IMR-90 (cell line): ENCODE measurements at regions not wholly inside any gene's neighbourhood (a gene's known extent, or its start where the extent isn't known, plus 50 kb on each side); places are given as distances from the start of the nearest gene placed in this dataset.

Source experiments
- ATAC-seq: fragments of 200-7000 bp; cut with Tn5 transposase; 2 replicates; pipeline ENCODE4 v1.9.1; 2020; ENCODE audit warnings: low read depth, mild to moderate bottlenecking, moderate library complexity
- BruUV-seq: library from RNA; stranded (reverse); fragments of 400-500 nt; replicated peaks from 2 replicates; lab custom pipeline; 2021; lab: Mats Ljungman, UMichigan
- CTCF ChIA-PET: fragments of 300-600 bp; formaldehyde crosslinking; extraction: SDS; loops from one replicate; lab custom pipeline; 2021; ENCODE audit warnings: antibody characterized with exemption; lab: Yijun Ruan, JAX
- POLR2A ChIA-PET: fragments of 300-600 bp; sonication (Branson Sonifier 250); formaldehyde crosslinking; loops from one replicate; lab custom pipeline; 2022; ENCODE audit warnings: antibody characterized with exemption; ENCODE audit not compliant: unreplicated experiment; lab: Charles Lee
- DNase-seq: peaks from one replicate; pipeline ENCODE4 v3.0.0; 2013
- H2AFZ ChIP-seq: replicated peaks from 2 replicates; pipeline ENCODE3; 2013; ENCODE audit warnings: low read length, mild to moderate bottlenecking; ENCODE audit not compliant: poor library complexity
- H2AK5ac ChIP-seq: 2 replicates; pipeline ENCODE4 v1.6.1; 2013; ENCODE audit warnings: low read depth, low read length, inconsistent platforms
- H2AK9ac ChIP-seq: replicated peaks from 2 replicates; pipeline ENCODE3; 2013; ENCODE audit warnings: mild to moderate bottlenecking, low read depth, low read length, moderate library complexity; ENCODE audit not compliant: poor library complexity
- H2BK120ac ChIP-seq: 2 replicates; pipeline ENCODE4 v1.6.1; 2013; ENCODE audit warnings: low read depth, low read length, inconsistent platforms
- H2BK15ac ChIP-seq: 3 replicates; pipeline ENCODE4 v1.6.1; 2013; ENCODE audit warnings: low read depth, low read length, inconsistent platforms
- H2BK20ac ChIP-seq: 2 replicates; pipeline ENCODE4 v1.6.1; 2013; ENCODE audit warnings: low read depth, mild to moderate bottlenecking, inconsistent platforms, low read length, moderate library complexity
- H2BK5ac ChIP-seq: 2 replicates; pipeline ENCODE4 v1.6.1; 2013; ENCODE audit warnings: mild to moderate bottlenecking, low read depth, low read length, inconsistent platforms; ENCODE audit not compliant: poor library complexity, severe bottlenecking
- H3K14ac ChIP-seq: replicated peaks from 2 replicates; pipeline ENCODE4 v1.6.1; 2013; ENCODE audit warnings: low read depth, low read length, inconsistent platforms
- H3K18ac ChIP-seq: 2 replicates; pipeline ENCODE4 v1.6.1; 2013; ENCODE audit warnings: low read depth, low read length, control low read depth
- H3K23ac ChIP-seq: 2 replicates; pipeline ENCODE4 v1.6.1; 2013; ENCODE audit warnings: low read depth, low read length, inconsistent platforms
- H3K27ac ChIP-seq: 2 replicates; pipeline ENCODE4 v1.5.1; 2013; ENCODE audit warnings: mild to moderate bottlenecking, control low read depth, low read length; ENCODE audit not compliant: insufficient read depth
- H3K27me3 ChIP-seq: 2 replicates; pipeline ENCODE4 v1.6.1; 2013; ENCODE audit warnings: low read length; ENCODE audit not compliant: control insufficient read depth, insufficient read depth
- H3K36me3 ChIP-seq: 2 replicates; pipeline ENCODE4 v1.6.1; 2013; ENCODE audit warnings: low read length, mixed read lengths; ENCODE audit not compliant: control insufficient read depth, insufficient read depth
- H3K4ac ChIP-seq: 2 replicates; pipeline ENCODE4 v1.6.1; 2013; ENCODE audit warnings: low read depth, low read length, inconsistent platforms
- H3K4me1 ChIP-seq: 2 replicates; pipeline ENCODE4 v1.6.1; 2013; ENCODE audit warnings: low read length, mixed read lengths; ENCODE audit not compliant: control insufficient read depth, insufficient read depth
- H3K4me2 ChIP-seq: 2 replicates; pipeline ENCODE4 v1.6.1; 2013; ENCODE audit warnings: low read depth, mild to moderate bottlenecking, control low read depth, low read length, moderate library complexity
- H3K4me3 ChIP-seq: 2 replicates; pipeline ENCODE4 v1.5.1; 2013; ENCODE audit warnings: low read depth, mild to moderate bottlenecking, control low read depth, low read length, moderate library complexity; ENCODE audit not compliant: insufficient read depth
- H3K56ac ChIP-seq: 2 replicates; pipeline ENCODE4 v1.6.1; 2013; ENCODE audit warnings: low read length, inconsistent platforms; ENCODE audit not compliant: insufficient read depth; ENCODE audit errors: extremely low read depth
- H3K79me1 ChIP-seq, 2 experiments: 2 replicates each; pipeline ENCODE4 v1.6.1; 2013; ENCODE audit warnings: low read length in 2 of 2, inconsistent platforms in 1 of 2, low read depth in 1 of 2
- H3K9ac ChIP-seq: 2 replicates; pipeline ENCODE4 v1.6.1; 2013; ENCODE audit warnings: low read depth, low read length, control low read depth
- H3K9me1 ChIP-seq: 2 replicates; pipeline ENCODE4 v1.6.1; 2013; ENCODE audit warnings: low read length, inconsistent platforms; ENCODE audit not compliant: insufficient read depth
- H3K9me3 ChIP-seq: 2 replicates; pipeline ENCODE4 v1.6.1; 2013; ENCODE audit warnings: low read length; ENCODE audit not compliant: control insufficient read depth, insufficient read depth
- H4K20me1 ChIP-seq: 2 replicates; pipeline ENCODE4 v1.6.1; 2013; ENCODE audit warnings: low read length, inconsistent platforms; ENCODE audit not compliant: insufficient read depth
- H4K5ac ChIP-seq: 2 replicates; pipeline ENCODE4 v1.6.1; 2013; ENCODE audit warnings: mild to moderate bottlenecking, low read depth, low read length, control low read depth
- H4K8ac ChIP-seq, 2 experiments: 2 replicates each; pipeline ENCODE4 v1.6.1; 2013; ENCODE audit warnings: low read depth in 2 of 2, low read length in 2 of 2, control low read depth in 1 of 2, inconsistent platforms in 1 of 2
- H4K91ac ChIP-seq: 2 replicates; pipeline ENCODE4 v1.6.1; 2013; ENCODE audit warnings: low read depth, low read length, inconsistent platforms; ENCODE audit not compliant: insufficient read depth
- BHLHE40 ChIP-seq: fragments of 150-350 bp; IDR thresholded peaks from 2 replicates; pipeline ENCODE4 v1.6.1; 2016; ENCODE audit warnings: mild to moderate bottlenecking, low read depth, low read length
- RAD21 ChIP-seq: IDR thresholded peaks from 2 replicates; pipeline ENCODE4 v1.6.1; 2012; ENCODE audit warnings: low read length, improper control_type of control experiment
- WGBS, 2 experiments: methylation state at CpG; one replicate each; pipeline versions ENCODE4 v1.1.5 to v1.1.7; 2013; ENCODE audit warnings: missing lambda C conversion rate in 2 of 2; ENCODE audit not compliant: insufficient read length in 1 of 2; ENCODE audit errors: extremely low coverage in 2 of 2; 5-methylcytosine and 5-hydroxymethylcytosine counted together
- dilution Hi-C: fragments of 300-500 bp; cut with HindIII; formaldehyde crosslinking; loops from one replicate; pipeline ENCODE4 v1.14.3; 2018; ENCODE audit warnings: low sequenced_read_pairs; ENCODE audit not compliant: unreplicated experiment
- in situ Hi-C: fragments of 300-500 bp; cut with MboI; formaldehyde crosslinking; loops from 3 replicates; pipeline ENCODE4 v1.14.3; 2019; ENCODE audit warnings: low sequenced_read_pairs, inconsistent platforms, mixed read lengths
- intact Hi-C: fragments of 100-400 bp; cut with micrococcal nuclease; formaldehyde crosslinking; loops from 2 replicates; pipeline ENCODE4 v1.10.0; 2022
- TF ChIP-seq, protein P1 (sequence below): fragments of 150-350 bp; IDR thresholded peaks from 2 replicates; pipeline ENCODE4 v1.6.1; 2017; ENCODE audit warnings: mild to moderate bottlenecking, antibody characterized with exemption, low read length, low read depth

DNA sequence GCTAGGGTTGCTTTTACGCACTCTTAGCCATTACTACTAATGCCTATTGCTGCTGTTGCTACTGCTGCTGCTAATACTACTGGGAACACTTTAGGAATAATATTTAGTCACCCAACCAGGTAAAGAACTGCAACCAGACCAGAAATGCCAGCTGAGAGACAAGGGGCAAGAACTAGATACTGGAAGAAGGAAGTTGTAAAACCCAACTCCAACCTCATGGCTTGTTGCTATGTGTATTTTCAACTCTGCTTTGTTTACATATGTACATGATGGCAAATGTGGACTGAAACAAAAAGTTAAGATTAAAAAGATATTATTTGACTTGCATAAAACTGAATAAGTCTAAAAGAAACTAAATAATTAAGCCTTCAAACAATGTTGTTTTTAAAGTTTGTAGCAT lies 177.7 kb downstream of the GNAT3 start:
- Histone ChIP-seq H4K20me1 (no peaks in the 10 kb centered on the region), H2AK9ac (no peak overlapping the region), H3K14ac (no peak overlapping the region), H4K8ac (no peak overlapping the region; a peak in 1 of 4 replicates), H4K91ac (no peak overlapping the region), H2BK5ac (no peak overlapping the region), H3K36me3 (no peaks in the 10 kb centered on the region), H3K4me2 (no peak overlapping the region), H3K4me1 (peaks cover 6% of the 10 kb centered on the region), H3K4ac (no peak overlapping the region), H2AFZ (no peak overlapping the region), H3K79me1 (no peaks in the 10 kb centered on the region), H3K9me1 (no peaks in the 10 kb centered on the region; the same call in 1 of the 2 replicates), H3K4me3 (no peak overlapping the region), H2BK20ac (peak overlapping the region; percentile 13; the same call in 1 of the 2 replicates), H4K5ac (no peak overlapping the region), H3K9me3 (no peaks in the 10 kb centered on the region), H3K27me3 (no peaks in the 10 kb centered on the region), H3K27ac (no peak overlapping the region), H3K18ac (peak overlapping the region; percentile 50; the same call in 1 of the 2 replicates), H3K9ac (no peak overlapping the region), H2AK5ac (no peak overlapping the region; the same call in 1 of the 2 replicates), H3K56ac (no peak overlapping the region), H2BK120ac (peak overlapping the region; percentile 17), H2BK15ac (0 out of 3 replicates have a peak overlapping the region, but pooled peaks have one; percentile 43), H3K23ac (no peak overlapping the region)
- ChIA-PET CTCF (no interaction called here), POLR2A (no interaction called here)
- no CpG with 5 or more reads among the region's 1 CpG for WGBS, 2 experiments
- intact Hi-C loops: no loop called here
- no TSS peak for BruUV-seq
- ATAC-seq (no peak), DNase-seq (no peak)
- dilution Hi-C loops: no loop called here
- in situ Hi-C loops: no loop called here
- TF ChIP-seq, protein P1, sequence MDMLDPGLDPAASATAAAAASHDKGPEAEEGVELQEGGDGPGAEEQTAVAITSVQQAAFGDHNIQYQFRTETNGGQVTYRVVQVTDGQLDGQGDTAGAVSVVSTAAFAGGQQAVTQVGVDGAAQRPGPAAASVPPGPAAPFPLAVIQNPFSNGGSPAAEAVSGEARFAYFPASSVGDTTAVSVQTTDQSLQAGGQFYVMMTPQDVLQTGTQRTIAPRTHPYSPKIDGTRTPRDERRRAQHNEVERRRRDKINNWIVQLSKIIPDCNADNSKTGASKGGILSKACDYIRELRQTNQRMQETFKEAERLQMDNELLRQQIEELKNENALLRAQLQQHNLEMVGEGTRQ: no peak
- TF ChIP-seq BHLHE40 (no peak), RAD21 (no peak)
